ENCODE measurements at regions not wholly inside any gene's neighbourhood (a gene's known extent, or its start where the extent isn't known, plus 50 kb on each side); places are given as distances from the start of the nearest gene placed in this dataset.

DNA sequence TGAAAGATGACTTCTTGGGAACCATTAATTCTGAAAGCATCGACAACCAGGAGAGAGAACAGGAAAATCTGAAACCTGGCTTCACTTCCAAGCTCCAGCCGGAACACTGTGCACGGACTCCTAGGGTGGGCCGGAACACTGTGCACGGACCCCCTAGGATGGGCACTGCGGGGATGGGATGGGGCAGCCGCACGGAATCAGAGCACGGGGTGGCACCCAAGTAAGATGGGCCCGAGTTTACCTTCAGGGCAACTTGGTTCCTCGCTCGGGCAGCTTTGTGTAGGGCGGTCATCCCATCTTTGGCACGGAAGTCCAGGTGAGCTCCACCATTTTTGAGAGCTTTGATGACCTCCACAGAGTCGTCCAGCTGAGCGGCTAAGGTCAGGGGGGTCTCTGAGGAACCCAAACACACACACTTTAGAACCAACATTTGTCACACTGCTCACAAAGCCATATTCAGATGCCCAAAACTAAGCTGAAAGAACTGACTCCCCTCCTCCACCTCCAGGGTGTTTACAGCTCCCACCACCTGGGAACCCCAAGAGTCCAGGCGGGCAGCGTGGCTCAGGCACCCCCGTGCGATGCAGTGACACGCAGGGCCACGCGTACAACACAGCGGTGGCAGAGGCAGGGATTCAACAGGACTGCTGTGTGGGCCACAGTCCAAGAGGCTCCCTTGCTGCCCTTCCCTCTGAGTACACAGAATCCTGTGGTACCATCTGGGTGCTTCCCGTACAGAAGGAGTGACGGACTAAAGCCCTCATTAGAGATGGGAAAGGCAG, 157.9 kb downstream of the SHANK2 start:
- TF ChIP-seq EZH2 (IDR thresholded peaks at IDR 0.05) (no peak), POLR2AphosphoS5 (IDR thresholded peaks at IDR 0.05; ENCODE audit: borderline replicate concordance, low read depth, low read length) (no peak), FOXP2 (optimal IDR thresholded peaks at IDR 0.05; ENCODE audit: control extremely low read depth, extremely low read length, insufficient read depth) (no peak)

All from SK-N-MC (cell line).